H1 (cell line): ENCODE measurements at regions not wholly inside any gene's neighbourhood (a gene's known extent, or its start where the extent isn't known, plus 50 kb on each side); places are given as distances from the start of the nearest gene placed in this dataset.

ENCODE experiments used
- CTCF ChIA-PET: fragments of 300-600 bp; sonication (Branson Sonifier 250); formaldehyde crosslinking; loops from one replicate; lab custom pipeline; 2021; ENCODE audit not compliant: partially characterized antibody; lab: Charles Lee
- POLR2A ChIA-PET: fragments of 300-600 bp; sonication (Branson Sonifier 250); formaldehyde crosslinking; loops from one replicate; lab custom pipeline; 2021; ENCODE audit warnings: inconsistent platforms; ENCODE audit not compliant: partially characterized antibody; lab: Charles Lee
- DNase-seq, 2 experiments: peaks; one replicate each; pipeline versions ENCODE4 v3.0.0 to v3.0.0-alpha.2; 2010 to 2022; ENCODE audit warnings: low spot score in 2 of 2, low read depth in 1 of 2, mixed read lengths in 1 of 2
- FAIRE-seq: peaks from 2 replicates; lab custom pipeline; 2011; peaks lifted over from hg19 to GRCh38; lab: Jason Lieb, UNC
- H2AFZ ChIP-seq: 2 replicates; pipeline ENCODE4 v1.8.1; 2012; ENCODE audit warnings: low read length, inconsistent platforms
- H2AK5ac ChIP-seq: 2 replicates; pipeline ENCODE4 v1.6.1; 2013; ENCODE audit warnings: low read depth, low read length
- H2BK120ac ChIP-seq: replicated peaks from 2 replicates; pipeline ENCODE3; 2013; ENCODE audit warnings: low read depth, low read length, inconsistent platforms
- H2BK12ac ChIP-seq: 2 replicates; pipeline ENCODE4 v1.6.1; 2013; ENCODE audit warnings: low read depth, low read length
- H2BK15ac ChIP-seq: 2 replicates; pipeline ENCODE4 v1.6.1; 2013; ENCODE audit warnings: low read length
- H2BK20ac ChIP-seq: 2 replicates; pipeline ENCODE4 v1.6.1; 2013; ENCODE audit warnings: low read length
- H2BK5ac ChIP-seq: 2 replicates; pipeline ENCODE4 v1.6.1; 2013; ENCODE audit warnings: low read depth, low read length
- H3K14ac ChIP-seq: 2 replicates; pipeline ENCODE4 v1.6.1; 2013; ENCODE audit warnings: inconsistent platforms; ENCODE audit not compliant: insufficient read length
- H3K18ac ChIP-seq: 2 replicates; pipeline ENCODE4 v1.6.1; 2013; ENCODE audit warnings: low read length; ENCODE audit errors: extremely low read depth
- H3K23ac ChIP-seq: 2 replicates; pipeline ENCODE4 v1.6.1; 2013; ENCODE audit warnings: inconsistent platforms; ENCODE audit not compliant: insufficient read length
- H3K23me2 ChIP-seq: 2 replicates; pipeline ENCODE4 v1.6.1; 2013; ENCODE audit warnings: low read depth, low read length
- H3K27ac ChIP-seq: 2 replicates; pipeline ENCODE4 v1.6.1; 2011; ENCODE audit warnings: low read depth, low read length, inconsistent platforms
- H3K27me3 ChIP-seq, 4 experiments: replicated peaks in 1 of 4; 1 replicate in 1 of 4; 2 replicates in 3 of 4; pipeline versions ENCODE4 v1.6.1 to v1.8.1; 2011 to 2013; ENCODE audit warnings: low read length in 3 of 4, mild to moderate bottlenecking in 3 of 4, inconsistent platforms in 2 of 4, mixed read lengths in 2 of 4, moderate library complexity in 1 of 4; ENCODE audit not compliant: control insufficient read depth in 3 of 4, insufficient read depth in 3 of 4; ENCODE audit errors: extremely low read depth in 1 of 4
- H3K36me3 ChIP-seq, 4 experiments: 2 replicates each; pipeline versions ENCODE4 v1.6.1 to v1.8.1; 2011 to 2013; ENCODE audit warnings: mild to moderate bottlenecking in 4 of 4, low read length in 3 of 4, moderate library complexity in 2 of 4, control low read depth in 1 of 4, inconsistent platforms in 1 of 4; ENCODE audit not compliant: insufficient read depth in 4 of 4, control insufficient read depth in 2 of 4
- H3K4ac ChIP-seq: replicated peaks from 2 replicates; pipeline ENCODE3; 2013; ENCODE audit warnings: low read length, low read depth, mixed read lengths, inconsistent platforms; ENCODE audit not compliant: insufficient read length
- H3K4me1 ChIP-seq, 4 experiments: replicated peaks in 1 of 4; 1 replicate in 1 of 4; 2 replicates in 3 of 4; pipeline versions ENCODE4 v1.6.1 to v1.8.1; 2011 to 2013; ENCODE audit warnings: low read length in 3 of 4, inconsistent platforms in 2 of 4, mixed read lengths in 1 of 4; ENCODE audit not compliant: insufficient read depth in 4 of 4, control insufficient read depth in 3 of 4
- H3K4me2 ChIP-seq, 2 experiments: 2 replicates each; pipeline versions ENCODE4 v1.6.1 to v1.8.1; 2011 to 2013; ENCODE audit warnings: low read depth in 2 of 2, low read length in 2 of 2, control low read depth in 1 of 2, inconsistent platforms in 1 of 2, mild to moderate bottlenecking in 1 of 2; ENCODE audit not compliant: insufficient read depth in 1 of 2
- H3K4me3 ChIP-seq, 4 experiments: fragments of 200-600, 300-600 bp in 1 of 4; sonication (generic), shearing (Covaris generic), sonication (Bioruptor Twin) in 1 of 4; 2 replicates each; pipeline versions ENCODE4 v1.5.1 to v1.8.1; 2011 to 2016; ENCODE audit warnings: low read length in 4 of 4, low read depth in 3 of 4, control low read depth in 2 of 4, inconsistent platforms in 2 of 4, mild to moderate bottlenecking in 2 of 4, mixed read lengths in 1 of 4, moderate library complexity in 1 of 4; ENCODE audit not compliant: insufficient read depth in 2 of 4; ENCODE audit errors: extremely low read depth in 1 of 4
- H3K56ac ChIP-seq: replicated peaks from 2 replicates; pipeline ENCODE3; 2013; ENCODE audit warnings: low read depth, mild to moderate bottlenecking, mixed read lengths, low read length, inconsistent platforms; ENCODE audit not compliant: insufficient read length
- H3K79me1 ChIP-seq: 2 replicates; pipeline ENCODE4 v1.6.1; 2013; ENCODE audit warnings: low read depth, low read length, control low read depth
- H3K79me2 ChIP-seq, 2 experiments: 2 replicates each; pipeline versions ENCODE4 v1.6.1 to v1.8.1; 2012 to 2013; ENCODE audit warnings: low read length in 2 of 2, mild to moderate bottlenecking in 2 of 2, inconsistent platforms in 1 of 2; ENCODE audit not compliant: insufficient read depth in 2 of 2, control insufficient read depth in 1 of 2
- H3K9ac ChIP-seq, 4 experiments: replicated peaks in 1 of 4; 1 replicate in 1 of 4; 2 replicates in 3 of 4; pipeline versions ENCODE4 v1.6.1 to v1.8.1; 2011 to 2013; ENCODE audit warnings: low read depth in 3 of 4, low read length in 3 of 4, control low read depth in 2 of 4, mild to moderate bottlenecking in 2 of 4, moderate library complexity in 2 of 4, inconsistent platforms in 1 of 4; ENCODE audit errors: extremely low read depth in 1 of 4
- H3K9me3 ChIP-seq, 2 experiments: 2 replicates each; pipeline versions ENCODE4 v1.6.1 to v1.8.1; 2012 to 2013; ENCODE audit warnings: mild to moderate bottlenecking in 2 of 2, moderate library complexity in 2 of 2, control low read depth in 1 of 2, inconsistent platforms in 1 of 2, low read depth in 1 of 2, low read length in 1 of 2, mixed read lengths in 1 of 2; ENCODE audit not compliant: insufficient read depth in 2 of 2
- H4K20me1 ChIP-seq, 2 experiments: replicated peaks in 1 of 2; 2 replicates each; pipeline versions ENCODE3 to v1.8.1; 2011 to 2013; ENCODE audit warnings: inconsistent platforms in 2 of 2, low read length in 2 of 2, mild to moderate bottlenecking in 1 of 2; ENCODE audit not compliant: insufficient read depth in 2 of 2, control insufficient read depth in 1 of 2
- H4K5ac ChIP-seq: 2 replicates; pipeline ENCODE4 v1.6.1; 2013; ENCODE audit warnings: low read length, low read depth, mixed read lengths, inconsistent platforms; ENCODE audit not compliant: insufficient read length
- H4K8ac ChIP-seq: 2 replicates; pipeline ENCODE4 v1.8.0; 2013; ENCODE audit warnings: mild to moderate bottlenecking, moderate library complexity, low read length, inconsistent platforms; ENCODE audit not compliant: insufficient read depth; ENCODE audit errors: extremely low read depth
- H4K91ac ChIP-seq: replicated peaks from 2 replicates; pipeline ENCODE3; 2013; ENCODE audit warnings: low read length, mixed read lengths, inconsistent platforms; ENCODE audit not compliant: insufficient read length
- BACH1 ChIP-seq: IDR thresholded peaks from 2 replicates; pipeline ENCODE4 v1.6.1; 2012; ENCODE audit warnings: low read length, improper control_type of control experiment
- EZH2 ChIP-seq: fragments of 200-600 bp; sonication (generic); IDR thresholded peaks from 2 replicates; pipeline ENCODE4 v1.7.1; 2012; ENCODE audit warnings: low read depth, mild to moderate bottlenecking, moderate library complexity, low read length, inconsistent platforms; ENCODE audit not compliant: severe bottlenecking
- GABPA ChIP-seq: IDR thresholded peaks from 2 replicates; pipeline ENCODE4 v1.6.1; 2011; ENCODE audit warnings: mild to moderate bottlenecking, low read length, moderate library complexity, borderline replicate concordance; ENCODE audit not compliant: insufficient read depth
- HDAC2 ChIP-seq, 2 experiments: fragments of 300-600 bp in 1 of 2; sonication (generic) in 1 of 2; IDR thresholded peaks; 2 replicates each; pipeline ENCODE4 v1.6.1; 2011 to 2012; ENCODE audit warnings: low read depth in 2 of 2, low read length in 2 of 2, mild to moderate bottlenecking in 2 of 2, moderate library complexity in 2 of 2, borderline replicate concordance in 1 of 2, inconsistent platforms in 1 of 2
- KDM4A ChIP-seq: IDR thresholded peaks from one replicate; pipeline ENCODE4 v1.7.1; 2012; ENCODE audit warnings: low read depth, mild to moderate bottlenecking, moderate library complexity, low read length, inconsistent platforms; ENCODE audit not compliant: severe bottlenecking
- KDM5A ChIP-seq: fragments of 200-600 bp; IDR thresholded peaks from 2 replicates; pipeline ENCODE4 v1.7.1; 2012; ENCODE audit warnings: mild to moderate bottlenecking, low read length, inconsistent platforms, mixed read lengths
- PHF8 ChIP-seq: fragments of 200-600 bp; sonication (generic); conservative IDR thresholded peaks from 2 replicates; pipeline ENCODE4 v1.7.1; 2012; ENCODE audit warnings: low read depth, mild to moderate bottlenecking, inconsistent platforms, low read length, moderate library complexity
- POLR2AphosphoS5 ChIP-seq: IDR thresholded peaks from 2 replicates; pipeline ENCODE4 v1.6.1; 2011; ENCODE audit warnings: low read depth, low read length
- WGBS, 2 experiments: shearing (Covaris generic) in 1 of 2; methylation state at CpG; one replicate each; pipeline versions ENCODE4 v1.1.6 to v1.1.7; 2013 to 2015; ENCODE audit warnings: low lambda C conversion rate in 2 of 2, mixed read lengths in 2 of 2, inconsistent platforms in 1 of 2, low coverage in 1 of 2, missing lambda C conversion rate in 1 of 2; ENCODE audit not compliant: insufficient replicate concordance in 2 of 2, insufficient coverage in 1 of 2, insufficient read length in 1 of 2; ENCODE audit errors: extremely low coverage in 1 of 2, missing lambda C conversion rate in 1 of 2; 5-methylcytosine and 5-hydroxymethylcytosine counted together
- TF ChIP-seq, protein P1 (sequence below): IDR thresholded peaks from 2 replicates; pipeline ENCODE4 v1.6.1; 2012; ENCODE audit warnings: low read length, inconsistent platforms
- TF ChIP-seq, protein P2 (sequence below): IDR thresholded peaks from 2 replicates; pipeline ENCODE4 v1.6.1; 2012; ENCODE audit warnings: inconsistent platforms

DNA sequence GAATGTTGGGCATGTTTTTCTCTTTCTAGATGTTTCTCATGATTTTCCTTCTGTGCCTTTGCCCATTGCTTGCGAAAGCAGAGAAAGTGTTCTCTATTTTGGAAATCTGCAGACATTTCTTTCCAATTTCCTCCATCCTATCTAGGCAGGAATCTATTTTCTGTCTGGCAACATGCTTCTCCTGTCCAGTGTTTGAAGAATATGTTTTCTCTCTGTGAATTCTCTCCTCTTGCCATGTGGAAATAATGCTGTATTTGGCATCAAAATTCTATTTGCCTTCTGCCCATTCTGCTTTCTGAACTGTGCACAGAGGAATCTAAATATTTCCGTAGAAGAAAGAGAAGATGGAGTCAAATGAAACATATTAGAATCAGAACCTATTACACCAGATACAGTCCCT, 833.3 kb downstream of the CDH9 start:
- H3K79me1 ChIP-seq = no peaks in the 10 kb centered on the region
- no peak overlapping the region for H2BK15ac ChIP-seq
- H3K4me3 ChIP-seq = no peak overlapping the region
- no peak overlapping the region for H3K4me2 ChIP-seq
- H3K4ac ChIP-seq = no peak overlapping the region
- H4K20me1 ChIP-seq = no peaks in the 10 kb centered on the region
- CTCF ChIA-PET = interaction anchor here (0.9 kb wide), 1 partner anchor 11 kb away, joined by 3 read pairs; no protein-coding TSS in a partner anchor
- no peak overlapping the region for H2BK20ac ChIP-seq
- whole genome bisulfite sequencing, 2 experiments = 83% methylated on average over 2 of the region's 2 CpGs; no CpG with 5 or more reads in 1 of the 2 experiments
- DNase-seq (no peak), FAIRE-seq (no peak)
- H3K56ac ChIP-seq = no peak overlapping the region
- H4K91ac ChIP-seq = no peak overlapping the region
- no peak overlapping the region for H2BK120ac ChIP-seq
- H3K4me1 ChIP-seq = no peaks in the 10 kb centered on the region
- H3K79me2 ChIP-seq = no peaks in the 10 kb centered on the region
- no peak overlapping the region for H3K27ac ChIP-seq
- no peaks in the 10 kb centered on the region for H3K36me3 ChIP-seq
- H2AFZ ChIP-seq = no peak overlapping the region
- H2BK12ac ChIP-seq = no peak overlapping the region
- H3K9ac ChIP-seq = no peak overlapping the region
- H2AK5ac ChIP-seq = no peak overlapping the region
- no peaks in the 10 kb centered on the region for H3K23me2 ChIP-seq
- no peak overlapping the region for H2BK5ac ChIP-seq
- H3K23ac ChIP-seq = no peak overlapping the region
- POLR2A ChIA-PET = no interaction called here
- H3K18ac ChIP-seq = no peak overlapping the region
- H3K27me3 ChIP-seq = no peaks in the 10 kb centered on the region
- no peak overlapping the region for H4K5ac ChIP-seq
- no peak overlapping the region for H3K14ac ChIP-seq
- no peak overlapping the region for H4K8ac ChIP-seq
- H3K9me3 ChIP-seq = no peaks in the 10 kb centered on the region
- no peak for TF ChIP-seq GABPA
- TF ChIP-seq, protein P1, sequence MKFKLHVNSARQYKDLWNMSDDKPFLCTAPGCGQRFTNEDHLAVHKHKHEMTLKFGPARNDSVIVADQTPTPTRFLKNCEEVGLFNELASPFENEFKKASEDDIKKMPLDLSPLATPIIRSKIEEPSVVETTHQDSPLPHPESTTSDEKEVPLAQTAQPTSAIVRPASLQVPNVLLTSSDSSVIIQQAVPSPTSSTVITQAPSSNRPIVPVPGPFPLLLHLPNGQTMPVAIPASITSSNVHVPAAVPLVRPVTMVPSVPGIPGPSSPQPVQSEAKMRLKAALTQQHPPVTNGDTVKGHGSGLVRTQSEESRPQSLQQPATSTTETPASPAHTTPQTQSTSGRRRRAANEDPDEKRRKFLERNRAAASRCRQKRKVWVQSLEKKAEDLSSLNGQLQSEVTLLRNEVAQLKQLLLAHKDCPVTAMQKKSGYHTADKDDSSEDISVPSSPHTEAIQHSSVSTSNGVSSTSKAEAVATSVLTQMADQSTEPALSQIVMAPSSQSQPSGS = no peak
- TF ChIP-seq, protein P2, sequence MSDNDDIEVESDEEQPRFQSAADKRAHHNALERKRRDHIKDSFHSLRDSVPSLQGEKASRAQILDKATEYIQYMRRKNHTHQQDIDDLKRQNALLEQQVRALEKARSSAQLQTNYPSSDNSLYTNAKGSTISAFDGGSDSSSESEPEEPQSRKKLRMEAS = no peak
- no peak for TF ChIP-seq POLR2AphosphoS5
- TF ChIP-seq PHF8 = no peak
- no peak for TF ChIP-seq EZH2
- no peak for TF ChIP-seq BACH1
- no peak for TF ChIP-seq KDM4A
- no peak for TF ChIP-seq HDAC2 (IDR thresholded peaks at IDR 0.05; ENCODE audit: borderline replicate concordance in 1 of 2, low read depth in 2 of 2, low read length in 2 of 2)
- TF ChIP-seq KDM5A = no peak
